ENCODE measurements at regions not wholly inside any gene's neighbourhood (a gene's known extent, or its start where the extent isn't known, plus 50 kb on each side); places are given as distances from the start of the nearest gene placed in this dataset.

DNA sequence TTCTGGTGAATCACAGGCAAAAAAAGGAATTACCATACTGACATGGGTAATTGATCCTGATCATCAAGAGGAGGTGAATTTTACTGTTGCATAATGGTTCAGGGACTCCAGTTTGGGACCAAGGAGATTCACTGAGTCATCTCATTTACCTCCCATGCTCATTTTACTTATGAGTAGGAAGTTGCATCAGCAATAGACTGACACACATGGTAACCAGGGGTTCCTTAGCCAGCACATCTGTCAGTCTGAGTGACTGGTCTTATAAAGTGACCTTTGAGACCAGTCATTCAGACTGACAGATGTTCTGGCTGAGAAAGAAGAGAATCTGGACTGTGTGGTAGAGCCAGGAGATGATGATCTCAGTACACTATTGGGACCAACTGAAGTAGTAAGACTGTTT is 384.6 kb upstream of the CD180 start:
- Histone ChIP-seq H3K79me2 (ENCODE audit: insufficient read depth) (no peaks in the 10 kb centered on the region), H3K4me3 (ENCODE audit: low read depth in 2 of 2, low read length in 1 of 2) (no peak overlapping the region), H3K9ac (no peak overlapping the region), H2AFZ (ENCODE audit: low read depth) (no peak overlapping the region), H3K9me3 (no peaks in the 10 kb centered on the region), H3K9me2 (no peaks in the 10 kb centered on the region), H4K20me1 (ENCODE audit: insufficient read depth) (no peaks in the 10 kb centered on the region), H3K27ac (ENCODE audit: low read depth in 2 of 2, low read length in 1 of 2) (no peak overlapping the region), H3K27me3 (ENCODE audit: insufficient read depth) (no peaks in the 10 kb centered on the region), H3K4me1 (ENCODE audit: control insufficient read depth in 1 of 2, insufficient read depth in 2 of 2, low read depth in 1 of 2, low read length in 1 of 2) (no peaks in the 10 kb centered on the region), H3K36me3 (replicated peaks in 1 of 2; ENCODE audit: control insufficient read depth in 1 of 2, insufficient read depth in 2 of 2, low read length in 1 of 2) (no peaks in the 10 kb centered on the region), H3K4me2 (no peak overlapping the region), H3F3A (replicated peaks; ENCODE audit: insufficient read depth) (no peaks in the 10 kb centered on the region)
- DNase-seq: no peak
- TF ChIP-seq SIN3A (IDR thresholded peaks at IDR 0.05; ENCODE audit: borderline replicate concordance, low read depth, low read length): no peak
- TF ChIP-seq TEAD4 (IDR thresholded peaks at IDR 0.05; ENCODE audit: borderline replicate concordance, insufficient read depth): no peak
- CTCF ChIA-PET: interaction anchor here (1.2 kb wide), 1 partner anchor 10 kb away, joined by 3 read pairs; no protein-coding TSS in a partner anchor
- POLR2A ChIA-PET: no interaction called here

DNA sequence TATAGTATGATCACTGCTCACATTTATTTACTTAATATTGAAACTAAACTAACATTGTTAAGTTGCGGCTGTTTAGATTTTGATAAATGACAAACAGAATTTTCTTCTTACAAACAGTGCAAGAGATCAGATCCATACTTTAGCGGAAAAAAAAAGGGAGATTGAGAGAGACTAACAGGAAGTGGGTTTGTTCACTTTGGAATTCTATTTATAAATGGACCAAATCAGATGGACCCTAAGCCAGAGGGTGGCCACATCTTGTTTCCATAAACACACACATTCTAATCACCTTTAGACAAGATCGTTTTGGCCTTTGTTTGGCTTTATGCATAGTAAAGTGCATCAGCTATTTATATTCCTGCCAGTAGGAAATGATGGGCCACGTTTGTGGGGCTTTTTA is 381.4 kb upstream of the CD180 start:
- no peak for DNase-seq
- POLR2A ChIA-PET: no interaction called here
- TF ChIP-seq TCF12 (IDR thresholded peaks at IDR 0.05) (no peak), TAF1 (IDR thresholded peaks at IDR 0.05; ENCODE audit: borderline replicate concordance, low read depth, low read length) (no peak), CHD2 (IDR thresholded peaks at IDR 0.05; ENCODE audit: low read length, partially characterized antibody) (no peak), RAD21 (IDR thresholded peaks at IDR 0.05; ENCODE audit: low read length) (no peak), USF1 (IDR thresholded peaks at IDR 0.05; ENCODE audit: borderline replicate concordance, low read depth) (no peak), MEF2A (IDR thresholded peaks at IDR 0.05; ENCODE audit: borderline replicate concordance, low read depth) (no peak), MAX (IDR thresholded peaks at IDR 0.05; ENCODE audit: low read depth) (no peak), RFX5 (IDR thresholded peaks at IDR 0.05; ENCODE audit: low read length) (no peak), REST (IDR thresholded peaks at IDR 0.05; ENCODE audit: low read depth, low read length) (no peak), NFIC (IDR thresholded peaks at IDR 0.05; ENCODE audit: borderline replicate concordance) (no peak), SMC3 (IDR thresholded peaks at IDR 0.05; ENCODE audit: low read depth, low read length) (no peak), FOXM1 (IDR thresholded peaks at IDR 0.05; ENCODE audit: low read depth) (no peak), POLR2AphosphoS5 (IDR thresholded peaks at IDR 0.05; ENCODE audit: low read depth, low read length) (no peak), YY1 (IDR thresholded peaks at IDR 0.05; ENCODE audit: low read depth) (no peak), USF2 (IDR thresholded peaks at IDR 0.05; ENCODE audit: borderline replicate concordance, low read depth, low read length) (no peak), EZH2phosphoT487 (IDR thresholded peaks at IDR 0.05; ENCODE audit: borderline replicate concordance, low read depth) (no peak)
- TF ChIP-seq, protein P1, sequence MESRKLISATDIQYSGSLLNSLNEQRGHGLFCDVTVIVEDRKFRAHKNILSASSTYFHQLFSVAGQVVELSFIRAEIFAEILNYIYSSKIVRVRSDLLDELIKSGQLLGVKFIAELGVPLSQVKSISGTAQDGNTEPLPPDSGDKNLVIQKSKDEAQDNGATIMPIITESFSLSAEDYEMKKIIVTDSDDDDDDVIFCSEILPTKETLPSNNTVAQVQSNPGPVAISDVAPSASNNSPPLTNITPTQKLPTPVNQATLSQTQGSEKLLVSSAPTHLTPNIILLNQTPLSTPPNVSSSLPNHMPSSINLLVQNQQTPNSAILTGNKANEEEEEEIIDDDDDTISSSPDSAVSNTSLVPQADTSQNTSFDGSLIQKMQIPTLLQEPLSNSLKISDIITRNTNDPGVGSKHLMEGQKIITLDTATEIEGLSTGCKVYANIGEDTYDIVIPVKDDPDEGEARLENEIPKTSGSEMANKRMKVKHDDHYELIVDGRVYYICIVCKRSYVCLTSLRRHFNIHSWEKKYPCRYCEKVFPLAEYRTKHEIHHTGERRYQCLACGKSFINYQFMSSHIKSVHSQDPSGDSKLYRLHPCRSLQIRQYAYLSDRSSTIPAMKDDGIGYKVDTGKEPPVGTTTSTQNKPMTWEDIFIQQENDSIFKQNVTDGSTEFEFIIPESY (IDR thresholded peaks at IDR 0.05; ENCODE audit: borderline replicate concordance, low read depth): no peak
- TF ChIP-seq, protein P2, sequence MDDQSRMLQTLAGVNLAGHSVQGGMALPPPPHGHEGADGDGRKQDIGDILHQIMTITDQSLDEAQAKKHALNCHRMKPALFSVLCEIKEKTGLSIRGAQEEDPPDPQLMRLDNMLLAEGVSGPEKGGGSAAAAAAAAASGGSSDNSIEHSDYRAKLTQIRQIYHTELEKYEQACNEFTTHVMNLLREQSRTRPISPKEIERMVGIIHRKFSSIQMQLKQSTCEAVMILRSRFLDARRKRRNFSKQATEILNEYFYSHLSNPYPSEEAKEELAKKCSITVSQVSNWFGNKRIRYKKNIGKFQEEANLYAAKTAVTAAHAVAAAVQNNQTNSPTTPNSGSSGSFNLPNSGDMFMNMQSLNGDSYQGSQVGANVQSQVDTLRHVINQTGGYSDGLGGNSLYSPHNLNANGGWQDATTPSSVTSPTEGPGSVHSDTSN (IDR thresholded peaks at IDR 0.05): no peak

More for the DNA sequence above, 381.4 kb upstream of the CD180 start:
- Histone ChIP-seq H3K9me2 (no peaks in the 10 kb centered on the region), H3K79me2 (ENCODE audit: insufficient read depth) (no peaks in the 10 kb centered on the region), H3K4me1 (ENCODE audit: control insufficient read depth in 1 of 2, insufficient read depth in 2 of 2, low read depth in 1 of 2, low read length in 1 of 2) (no peaks in the 10 kb centered on the region), H3K4me3 (ENCODE audit: low read depth in 2 of 2, low read length in 1 of 2) (no peak overlapping the region), H3K9ac (no peak overlapping the region), H2AFZ (ENCODE audit: low read depth) (no peak overlapping the region), H3K36me3 (replicated peaks in 1 of 2; ENCODE audit: control insufficient read depth in 1 of 2, insufficient read depth in 2 of 2, low read length in 1 of 2) (no peaks in the 10 kb centered on the region), H3F3A (replicated peaks; ENCODE audit: insufficient read depth) (no peaks in the 10 kb centered on the region), H3K9me3 (no peaks in the 10 kb centered on the region), H3K27ac (ENCODE audit: low read depth in 2 of 2, low read length in 1 of 2) (no peak overlapping the region), H3K27me3 (ENCODE audit: insufficient read depth) (no peaks in the 10 kb centered on the region), H3K4me2 (no peak overlapping the region), H4K20me1 (ENCODE audit: insufficient read depth) (no peaks in the 10 kb centered on the region)
- CTCF ChIA-PET: no interaction called here
- WGBS (ENCODE audit: low lambda C conversion rate): 45% methylated on average over 4 of the region's 4 CpGs
